ENCODE measurements at regions not wholly inside any gene's neighbourhood (a gene's known extent, or its start where the extent isn't known, plus 50 kb on each side); places are given as distances from the start of the nearest gene placed in this dataset.

DNA sequence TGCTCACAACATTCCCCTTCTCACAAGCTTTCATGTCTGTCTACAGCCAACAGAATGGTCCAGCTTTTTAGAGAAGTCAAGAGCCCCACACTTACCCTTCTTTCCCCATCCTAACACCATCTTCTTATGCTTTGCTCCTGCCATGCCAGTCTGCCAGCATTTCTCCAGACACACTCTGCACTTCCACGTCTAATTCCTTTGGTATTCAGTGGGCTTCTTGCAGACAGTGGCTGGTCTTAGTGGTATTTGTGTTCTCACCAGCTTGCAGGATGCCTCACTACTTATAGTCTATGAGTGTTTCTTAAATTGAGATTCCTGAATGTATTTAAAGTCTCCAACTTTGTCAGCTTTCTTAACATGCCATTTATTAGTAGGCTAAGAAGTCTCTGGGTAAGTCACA, 154.4 kb downstream of the BBOX1 start:
- Mint-ChIP-seq H3K9me3 (no peaks in the 10 kb centered on the region), H3K36me3 (ENCODE audit: low read depth) (no peaks in the 10 kb centered on the region), H3K27ac (no peak overlapping the region), H3K4me1 (ENCODE audit: low read depth) (no peaks in the 10 kb centered on the region), H3K27me3 (peaks cover 37% of the 10 kb centered on the region), H3K4me3 (no peak overlapping the region)
- H3K27me3 ChIP-seq (ENCODE audit: control insufficient read depth in 1 of 2, insufficient read depth in 2 of 2, low read length in 2 of 2) = peaks cover 0 to 4% of the 10 kb centered on the region in 2 experiments
- H3K4me3 ChIP-seq (ENCODE audit: low read length) = no peak overlapping the region
- CTCF ChIA-PET = interaction anchor here (0.9 kb wide), 1 partner anchor 9 kb away, joined by 3 read pairs; no protein-coding TSS in a partner anchor
- DNase-seq = no peak
- H3K36me3 ChIP-seq (ENCODE audit: insufficient read depth, low read length) = no peaks in the 10 kb centered on the region
- H3K27ac ChIP-seq (ENCODE audit: low read depth in 1 of 2, low read length in 2 of 2) = no peak overlapping the region
- no peaks in the 10 kb centered on the region for H3K9me3 ChIP-seq (ENCODE audit: control insufficient read depth in 1 of 2, insufficient read depth in 1 of 2, low read length in 2 of 2)
- TF ChIP-seq, protein P1, sequence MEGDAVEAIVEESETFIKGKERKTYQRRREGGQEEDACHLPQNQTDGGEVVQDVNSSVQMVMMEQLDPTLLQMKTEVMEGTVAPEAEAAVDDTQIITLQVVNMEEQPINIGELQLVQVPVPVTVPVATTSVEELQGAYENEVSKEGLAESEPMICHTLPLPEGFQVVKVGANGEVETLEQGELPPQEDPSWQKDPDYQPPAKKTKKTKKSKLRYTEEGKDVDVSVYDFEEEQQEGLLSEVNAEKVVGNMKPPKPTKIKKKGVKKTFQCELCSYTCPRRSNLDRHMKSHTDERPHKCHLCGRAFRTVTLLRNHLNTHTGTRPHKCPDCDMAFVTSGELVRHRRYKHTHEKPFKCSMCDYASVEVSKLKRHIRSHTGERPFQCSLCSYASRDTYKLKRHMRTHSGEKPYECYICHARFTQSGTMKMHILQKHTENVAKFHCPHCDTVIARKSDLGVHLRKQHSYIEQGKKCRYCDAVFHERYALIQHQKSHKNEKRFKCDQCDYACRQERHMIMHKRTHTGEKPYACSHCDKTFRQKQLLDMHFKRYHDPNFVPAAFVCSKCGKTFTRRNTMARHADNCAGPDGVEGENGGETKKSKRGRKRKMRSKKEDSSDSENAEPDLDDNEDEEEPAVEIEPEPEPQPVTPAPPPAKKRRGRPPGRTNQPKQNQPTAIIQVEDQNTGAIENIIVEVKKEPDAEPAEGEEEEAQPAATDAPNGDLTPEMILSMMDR (IDR thresholded peaks at IDR 0.05) = no peak
- H3K4me1 ChIP-seq (ENCODE audit: insufficient read depth, low read length) = no peaks in the 10 kb centered on the region
- no peak for ATAC-seq (ENCODE audit: poor library complexity)
- POLR2A ChIA-PET = no interaction called here
- intact Hi-C loops (cut with DNase I, micrococcal nuclease) = no loop called here

DNA sequence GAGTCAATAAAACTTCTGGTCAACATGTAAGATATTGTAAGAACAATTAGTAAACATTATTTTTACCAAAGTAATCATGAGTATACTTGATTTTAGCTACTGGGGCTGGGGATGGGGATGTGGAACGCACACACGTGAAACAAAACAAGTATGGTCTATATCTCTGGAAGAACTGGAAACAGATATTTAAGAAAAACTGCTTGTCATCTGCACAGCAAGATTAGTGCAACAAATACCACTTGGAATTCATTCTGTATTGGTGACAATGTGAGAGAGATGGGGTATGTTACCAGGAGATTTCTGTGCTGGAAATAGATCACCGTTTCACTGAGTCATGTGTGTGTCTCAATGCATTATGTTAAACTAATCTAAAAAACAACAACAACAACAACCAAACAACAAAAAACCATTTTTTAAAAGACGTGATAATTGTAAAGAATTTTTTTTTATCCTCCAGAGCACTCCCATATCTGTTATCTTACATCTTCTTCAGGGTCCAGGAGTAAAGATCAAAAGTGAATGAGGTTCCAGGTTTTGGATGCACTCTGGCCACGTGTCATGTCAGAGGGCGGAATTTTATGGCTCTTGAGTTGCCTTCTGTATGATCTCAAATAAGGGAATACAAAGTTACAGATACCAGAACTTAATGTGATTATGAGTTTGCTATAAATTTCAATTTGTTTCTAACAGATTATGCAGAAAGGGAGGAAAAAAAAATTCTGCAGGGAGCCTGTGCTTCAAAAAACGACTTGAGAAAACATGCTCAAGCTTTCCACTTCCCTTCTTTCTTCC, 153.0 kb downstream of the BBOX1 start:
- H3K36me3 Mint-ChIP-seq (ENCODE audit: low read depth) = no peaks in the 10 kb centered on the region
- peaks cover 0 to 4% of the 10 kb centered on the region in 2 experiments for H3K27me3 ChIP-seq (ENCODE audit: control insufficient read depth in 1 of 2, insufficient read depth in 2 of 2, low read length in 2 of 2)
- H3K27ac ChIP-seq (ENCODE audit: low read depth in 1 of 2, low read length in 2 of 2) = no peak overlapping the region
- no peak for ATAC-seq (ENCODE audit: poor library complexity)
- peaks cover 44% of the 10 kb centered on the region for H3K27me3 Mint-ChIP-seq
- no peak overlapping the region for H3K4me3 ChIP-seq (ENCODE audit: low read length)
- no peaks in the 10 kb centered on the region for H3K9me3 ChIP-seq (ENCODE audit: control insufficient read depth in 1 of 2, insufficient read depth in 1 of 2, low read length in 2 of 2)
- no peaks in the 10 kb centered on the region for H3K4me1 ChIP-seq (ENCODE audit: insufficient read depth, low read length)
- DNase-seq = no peak
- ChIA-PET POLR2A (no interaction called here), CTCF (no interaction called here)
- no peaks in the 10 kb centered on the region for H3K4me1 Mint-ChIP-seq (ENCODE audit: low read depth)
- H3K9me3 Mint-ChIP-seq = no peaks in the 10 kb centered on the region
- no peak overlapping the region for H3K4me3 Mint-ChIP-seq
- TF ChIP-seq, protein P1 (IDR thresholded peaks at IDR 0.05) = no peak
- no peaks in the 10 kb centered on the region for H3K36me3 ChIP-seq (ENCODE audit: insufficient read depth, low read length)
- no peak overlapping the region for H3K27ac Mint-ChIP-seq
- intact Hi-C loops (cut with DNase I, micrococcal nuclease) = no loop called here

DNA sequence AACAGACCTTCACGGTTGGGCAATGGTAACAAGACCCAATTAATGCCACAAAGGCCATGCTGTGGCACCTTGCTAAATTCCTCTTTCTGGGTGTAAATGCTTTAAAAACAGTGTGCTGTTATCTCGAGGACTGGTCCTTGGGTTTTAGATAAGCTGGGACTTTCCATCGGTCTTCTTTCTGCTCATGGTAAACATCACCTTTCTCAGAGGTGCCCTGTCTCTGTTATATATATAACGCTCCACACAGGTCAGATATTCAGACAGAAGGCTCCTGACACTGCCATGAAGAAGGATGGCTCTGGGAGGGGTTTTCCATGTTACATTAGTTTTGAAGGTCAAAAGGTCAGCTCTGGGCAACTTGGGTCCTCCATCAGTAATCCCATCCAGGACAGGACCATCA, 151.6 kb downstream of the BBOX1 start:
- Histone ChIP-seq H3K27me3 (ENCODE audit: control insufficient read depth in 1 of 2, insufficient read depth in 2 of 2, low read length in 2 of 2) (peaks cover 0 to 4% of the 10 kb centered on the region in 2 experiments), H3K9me3 (ENCODE audit: control insufficient read depth in 1 of 2, insufficient read depth in 1 of 2, low read length in 2 of 2) (no peaks in the 10 kb centered on the region), H3K4me3 (ENCODE audit: low read length) (no peak overlapping the region), H3K4me1 (ENCODE audit: insufficient read depth, low read length) (no peaks in the 10 kb centered on the region), H3K36me3 (ENCODE audit: insufficient read depth, low read length) (no peaks in the 10 kb centered on the region), H3K27ac (ENCODE audit: low read depth in 1 of 2, low read length in 2 of 2) (no peak overlapping the region)
- TF ChIP-seq, protein P1 (IDR thresholded peaks at IDR 0.05) = no peak
- intact Hi-C loops (cut with DNase I, micrococcal nuclease) = no loop called here
- Mint-ChIP-seq H3K36me3 (ENCODE audit: low read depth) (no peaks in the 10 kb centered on the region), H3K27ac (no peak overlapping the region), H3K4me1 (ENCODE audit: low read depth) (no peaks in the 10 kb centered on the region), H3K27me3 (peaks cover 54% of the 10 kb centered on the region), H3K4me3 (no peak overlapping the region), H3K9me3 (no peaks in the 10 kb centered on the region)
- ChIA-PET CTCF (no interaction called here), POLR2A (no interaction called here)
- DNase-seq (no peak), ATAC-seq (ENCODE audit: poor library complexity) (no peak)
